ENCODE measurements at regions not wholly inside any gene's neighbourhood (a gene's known extent, or its start where the extent isn't known, plus 50 kb on each side); places are given as distances from the start of the nearest gene placed in this dataset.

DNA sequence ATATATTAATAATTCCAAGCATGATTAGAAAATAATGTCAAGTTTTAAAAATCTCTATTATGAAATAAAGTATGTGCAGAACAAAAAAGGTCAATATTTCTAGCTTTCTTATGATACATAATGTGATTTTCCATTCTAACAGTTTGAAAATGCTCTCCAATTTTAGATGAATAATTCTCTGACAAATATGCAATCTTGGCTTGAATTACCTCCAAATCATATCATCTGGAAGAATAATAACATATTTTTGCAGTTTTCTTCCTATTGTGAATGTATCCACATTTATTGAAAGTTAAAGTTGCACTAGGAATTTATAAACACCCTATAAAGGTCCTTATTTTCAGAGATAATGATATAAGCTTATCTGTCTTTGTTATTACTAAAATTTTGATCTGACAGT is 548.5 kb upstream of the SLC10A2 start:
- TF ChIP-seq, protein P1, sequence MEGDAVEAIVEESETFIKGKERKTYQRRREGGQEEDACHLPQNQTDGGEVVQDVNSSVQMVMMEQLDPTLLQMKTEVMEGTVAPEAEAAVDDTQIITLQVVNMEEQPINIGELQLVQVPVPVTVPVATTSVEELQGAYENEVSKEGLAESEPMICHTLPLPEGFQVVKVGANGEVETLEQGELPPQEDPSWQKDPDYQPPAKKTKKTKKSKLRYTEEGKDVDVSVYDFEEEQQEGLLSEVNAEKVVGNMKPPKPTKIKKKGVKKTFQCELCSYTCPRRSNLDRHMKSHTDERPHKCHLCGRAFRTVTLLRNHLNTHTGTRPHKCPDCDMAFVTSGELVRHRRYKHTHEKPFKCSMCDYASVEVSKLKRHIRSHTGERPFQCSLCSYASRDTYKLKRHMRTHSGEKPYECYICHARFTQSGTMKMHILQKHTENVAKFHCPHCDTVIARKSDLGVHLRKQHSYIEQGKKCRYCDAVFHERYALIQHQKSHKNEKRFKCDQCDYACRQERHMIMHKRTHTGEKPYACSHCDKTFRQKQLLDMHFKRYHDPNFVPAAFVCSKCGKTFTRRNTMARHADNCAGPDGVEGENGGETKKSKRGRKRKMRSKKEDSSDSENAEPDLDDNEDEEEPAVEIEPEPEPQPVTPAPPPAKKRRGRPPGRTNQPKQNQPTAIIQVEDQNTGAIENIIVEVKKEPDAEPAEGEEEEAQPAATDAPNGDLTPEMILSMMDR (conservative IDR thresholded peaks at IDR 0.05 in 1 of 2, IDR thresholded peaks at IDR 0.05 in 1 of 2; ENCODE audit: low read depth in 1 of 2, low read length in 2 of 2): no peak
- TF ChIP-seq EZH2 (IDR thresholded peaks at IDR 0.05; ENCODE audit: low read length, missing control alignments): no peak
